GF-D8 (cell line): ENCODE measurements at regions not wholly inside any gene's neighbourhood (a gene's known extent, or its start where the extent isn't known, plus 50 kb on each side); places are given as distances from the start of the nearest gene placed in this dataset.

Experiments
- DNase-seq: peaks from one replicate; lab custom pipeline; 2025; lab: John Stamatoyannopoulos, UW

DNA sequence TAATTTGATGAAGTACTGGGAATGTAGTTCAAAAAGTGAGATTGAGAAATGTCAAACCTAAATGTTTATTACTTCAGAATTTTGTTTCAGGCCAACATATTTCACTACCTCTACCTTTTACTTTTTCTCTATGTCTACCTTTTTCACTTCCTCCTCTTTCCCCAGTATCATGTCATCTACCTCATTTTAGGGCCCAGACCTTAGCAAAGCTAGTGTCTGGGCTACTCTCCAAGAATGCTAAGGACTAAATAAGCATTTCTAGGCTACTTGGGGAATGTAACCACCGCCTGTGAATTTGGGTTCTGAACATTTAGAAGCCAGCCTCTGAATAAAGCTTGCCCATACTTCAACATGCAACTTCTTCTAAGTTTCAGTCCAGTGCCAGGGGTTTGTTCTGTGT, 330.4 kb downstream of the SLC4A3 start:
- DNase-seq, result no peak

DNA sequence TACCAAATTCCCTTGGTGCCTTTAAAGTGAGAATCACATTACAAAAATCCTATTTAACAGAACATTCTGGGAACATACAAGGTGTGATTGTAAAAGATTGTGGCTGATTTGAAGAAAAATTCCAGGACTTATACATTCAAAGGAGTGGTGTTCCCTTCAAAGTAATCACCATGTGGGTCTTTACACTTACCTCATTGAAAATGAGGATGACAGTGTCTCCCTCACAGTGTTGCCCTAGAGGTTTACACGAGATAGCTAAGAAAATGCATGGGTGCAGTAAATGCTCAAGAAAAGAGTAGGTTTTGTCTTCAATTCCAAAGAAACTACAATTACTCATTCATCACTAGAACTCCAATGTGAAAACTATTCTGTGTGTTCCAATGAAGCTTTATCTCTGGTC, 331.5 kb downstream of the SLC4A3 start:
- no peak for DNase-seq

DNA sequence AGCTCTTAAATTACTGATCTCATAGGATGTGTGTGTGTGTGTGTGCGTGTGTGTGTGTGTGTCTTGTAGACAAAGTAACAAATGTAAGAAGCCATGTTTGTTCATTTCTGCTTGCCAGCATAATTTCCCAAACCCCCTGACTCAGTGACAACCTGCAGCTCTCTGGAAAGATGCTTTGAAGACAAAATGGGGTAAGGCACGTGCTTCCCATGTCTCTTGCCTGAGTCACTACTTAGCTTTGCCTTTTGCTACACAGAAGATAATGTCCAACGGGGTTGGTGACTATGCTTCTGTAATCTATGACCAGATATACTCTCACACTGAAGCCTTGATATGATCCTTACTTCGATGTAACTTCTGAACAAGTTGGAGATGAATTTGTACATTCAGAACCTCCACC, 332.0 kb downstream of the SLC4A3 start:
- no peak for DNase-seq

DNA sequence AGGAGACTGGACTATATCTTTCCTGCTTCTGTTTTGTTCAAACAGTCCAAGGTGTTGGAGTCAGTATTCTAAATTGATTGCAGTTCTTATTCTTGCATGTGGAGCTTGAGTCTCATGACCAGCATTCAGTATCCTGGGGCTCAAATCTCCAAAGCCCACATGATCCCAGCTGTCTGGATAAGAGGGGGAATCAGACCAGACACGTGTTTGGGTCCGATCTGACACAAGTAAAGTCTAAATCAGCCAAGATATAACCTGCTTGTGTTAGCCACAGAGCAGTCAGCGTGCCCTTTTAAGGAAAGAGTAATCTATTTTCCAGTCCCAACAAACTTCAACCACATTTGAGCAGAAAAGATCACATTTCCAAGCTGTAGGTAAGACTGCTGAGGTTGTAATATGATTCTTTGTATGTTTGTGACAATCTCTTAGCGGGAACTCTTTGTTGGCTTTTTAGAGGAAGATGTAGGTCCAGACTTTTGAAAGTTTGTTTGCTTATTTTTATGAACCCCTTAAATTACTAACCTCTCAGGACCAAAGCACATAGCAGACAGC, 334.6 kb downstream of the SLC4A3 start:
- no peak for DNase-seq

DNA sequence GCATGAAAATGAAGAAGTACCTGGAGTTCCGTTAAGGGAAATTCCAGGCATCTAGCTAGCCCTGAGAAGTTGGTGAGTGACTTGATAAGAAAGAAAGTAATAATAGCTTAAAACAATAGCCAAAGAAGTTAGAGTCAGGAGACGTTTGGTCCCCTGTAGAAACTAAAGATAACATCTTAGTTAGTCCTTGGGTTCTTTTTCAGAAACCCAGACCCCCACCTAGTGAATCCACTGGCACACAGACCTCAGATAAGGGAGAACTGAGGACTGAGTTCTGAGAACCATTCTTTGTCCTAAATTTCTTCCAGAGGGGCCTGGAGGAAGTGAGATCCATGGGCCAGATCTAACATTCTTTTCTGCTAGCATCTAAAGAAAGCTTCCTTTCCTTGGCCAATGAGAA, 335.4 kb downstream of the SLC4A3 start:
- no peak for DNase-seq

DNA sequence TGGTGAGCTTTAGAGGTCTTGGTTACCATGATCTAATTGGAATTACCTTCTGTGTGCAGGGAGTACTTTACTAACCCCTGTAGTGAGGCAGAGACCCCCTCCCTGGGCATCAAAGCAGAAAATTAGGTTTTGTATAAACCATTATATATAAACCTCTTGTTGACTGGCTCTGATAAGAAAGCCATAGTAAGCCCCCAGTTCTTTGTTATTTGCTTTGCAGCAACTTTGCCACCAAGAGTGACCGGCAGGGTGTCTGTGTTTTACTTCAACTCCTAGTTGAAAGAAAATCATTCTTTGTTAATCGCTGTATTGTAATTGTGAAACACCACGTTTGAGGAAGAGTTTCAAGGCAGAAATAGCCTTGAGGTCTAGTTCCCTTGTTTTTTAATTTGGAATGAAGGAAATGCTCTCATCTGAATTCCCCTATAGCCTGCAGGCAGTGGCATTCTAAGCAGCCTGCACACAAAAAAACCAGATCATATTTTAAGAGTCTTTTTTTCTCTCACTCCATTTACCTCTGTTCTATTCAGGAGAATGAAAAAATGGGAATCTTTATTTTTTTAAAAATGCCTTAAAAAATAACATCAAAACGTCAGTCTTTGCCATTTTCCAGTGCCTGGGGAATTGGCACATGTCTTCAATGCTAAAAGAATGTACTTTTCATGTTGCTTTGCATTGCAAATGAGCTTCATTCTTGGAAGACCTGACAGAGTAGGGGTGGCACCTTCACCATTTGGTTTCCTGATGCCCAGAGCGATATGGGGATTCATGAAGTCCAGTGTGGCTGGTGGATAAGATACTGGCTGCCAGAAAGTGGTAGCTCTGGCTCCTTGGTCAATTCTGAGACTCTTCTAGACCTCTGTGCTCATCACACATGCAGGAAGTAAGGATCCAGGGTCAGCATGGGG, 338.1 kb downstream of the SLC4A3 start:
- DNase-seq, result no peak

DNA sequence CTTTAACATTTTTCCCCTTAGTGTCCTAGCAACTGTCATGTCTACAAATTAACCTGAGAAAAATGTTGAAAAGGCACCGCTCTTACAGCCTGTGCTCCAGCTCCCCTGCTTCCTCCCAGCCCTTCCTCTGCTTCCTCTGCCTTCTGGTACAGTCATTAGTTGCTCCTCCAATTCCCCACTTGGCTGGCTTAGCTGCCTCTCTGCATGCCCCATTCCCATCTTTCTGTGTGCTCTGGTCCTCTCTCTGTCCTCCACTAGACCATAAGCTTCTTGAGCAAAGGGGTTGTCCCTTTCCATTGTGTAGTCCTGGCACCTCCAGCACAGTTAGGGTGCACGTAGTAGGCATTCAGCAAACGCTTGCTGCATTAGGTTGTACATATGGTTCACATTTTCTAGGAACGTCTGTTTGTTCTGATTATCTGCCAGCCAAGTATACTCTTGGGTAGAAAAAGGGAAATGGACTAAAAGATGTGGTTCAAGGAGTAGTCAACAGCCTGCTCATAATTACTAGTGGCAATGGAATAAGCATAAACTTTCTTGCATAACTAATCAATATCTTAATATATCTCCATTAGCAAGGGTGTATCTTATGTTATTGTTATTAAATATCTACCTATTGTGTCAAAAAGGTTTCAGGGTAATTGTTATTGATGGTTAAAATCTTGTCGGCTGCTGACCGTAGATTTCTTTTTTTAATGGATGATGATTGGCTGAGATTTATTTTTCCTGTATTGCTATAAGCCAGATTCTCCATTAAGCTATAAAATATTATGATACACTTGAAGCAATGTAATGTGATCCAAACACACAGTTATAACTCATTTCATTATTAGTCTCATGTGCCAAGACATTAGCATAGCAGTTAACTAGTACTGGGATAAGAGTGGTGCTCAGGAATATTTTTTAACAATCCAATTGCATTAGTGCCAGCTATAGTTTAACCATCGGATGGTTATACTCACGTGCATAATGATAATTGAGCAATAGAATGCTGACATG, 340.1 kb downstream of the SLC4A3 start:
- DNase-seq, result no peak

DNA sequence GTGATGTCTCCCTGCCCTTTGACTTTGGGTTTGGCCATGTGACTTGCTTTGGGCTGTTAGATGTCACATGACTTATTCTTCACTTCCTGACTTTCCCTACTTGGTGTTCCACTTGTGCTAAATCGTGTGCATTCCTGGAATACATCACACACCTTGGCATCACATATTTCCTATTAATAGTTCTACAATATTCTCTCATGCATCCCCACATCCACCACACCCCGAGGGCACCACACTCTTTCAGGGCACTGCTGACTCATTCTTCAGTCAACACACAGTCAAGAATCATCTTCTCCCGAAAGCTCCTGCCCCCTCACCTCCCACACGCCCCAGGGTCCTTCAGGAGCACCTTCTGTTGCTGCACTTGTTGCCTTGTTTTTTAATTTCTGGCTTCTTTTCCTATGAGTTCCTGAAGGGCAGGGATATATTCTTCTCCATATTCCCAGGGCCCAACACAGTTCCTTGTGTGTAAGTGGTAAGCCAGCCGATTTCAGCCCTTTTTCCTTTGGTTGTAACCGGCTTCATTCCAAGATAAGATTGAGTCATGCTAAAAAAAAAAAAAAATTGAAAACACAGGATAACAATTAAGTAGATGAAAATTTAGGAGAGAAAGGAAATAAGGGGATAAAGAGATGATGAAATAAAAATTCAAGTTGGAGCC, 341.4 kb downstream of the SLC4A3 start:
- DNase-seq, result no peak

DNA sequence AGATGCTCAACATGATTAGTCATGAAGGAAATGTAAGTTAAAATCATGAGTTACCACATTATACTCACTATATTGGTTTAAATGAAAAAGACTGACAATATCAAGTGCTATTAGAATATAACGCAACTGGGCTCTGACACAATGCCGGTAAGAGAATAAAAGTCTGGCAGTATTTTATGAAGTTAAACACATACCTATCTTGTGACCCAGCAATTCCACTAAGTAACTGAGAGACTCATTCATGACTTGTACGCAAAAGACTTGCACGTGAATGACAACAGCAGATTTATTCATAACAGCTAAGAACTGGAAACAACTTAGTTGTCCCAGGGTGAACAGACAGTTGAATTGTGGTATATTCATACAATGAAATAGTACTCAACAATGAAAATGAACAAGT, 342.1 kb downstream of the SLC4A3 start:
- DNase-seq, result no peak

DNA sequence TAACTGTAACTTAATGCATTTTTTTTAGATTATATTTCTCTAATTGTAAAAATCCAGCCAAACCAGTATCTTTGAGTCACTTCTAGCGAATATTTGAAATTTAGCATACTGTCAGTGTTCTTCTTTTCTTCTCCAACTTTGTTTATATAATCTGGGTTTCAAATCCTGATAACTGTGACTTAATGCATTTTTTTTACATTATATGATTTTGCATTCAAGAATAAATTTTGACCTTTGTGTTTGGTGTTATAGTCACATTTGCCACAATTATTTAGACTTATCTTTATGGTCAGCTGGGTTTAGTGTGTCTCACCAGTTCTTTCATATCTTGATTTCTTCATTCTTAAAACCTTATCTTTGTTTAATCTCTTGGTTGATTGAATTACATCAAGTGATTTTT, 345.7 kb downstream of the SLC4A3 start:
- DNase-seq, result no peak

DNA sequence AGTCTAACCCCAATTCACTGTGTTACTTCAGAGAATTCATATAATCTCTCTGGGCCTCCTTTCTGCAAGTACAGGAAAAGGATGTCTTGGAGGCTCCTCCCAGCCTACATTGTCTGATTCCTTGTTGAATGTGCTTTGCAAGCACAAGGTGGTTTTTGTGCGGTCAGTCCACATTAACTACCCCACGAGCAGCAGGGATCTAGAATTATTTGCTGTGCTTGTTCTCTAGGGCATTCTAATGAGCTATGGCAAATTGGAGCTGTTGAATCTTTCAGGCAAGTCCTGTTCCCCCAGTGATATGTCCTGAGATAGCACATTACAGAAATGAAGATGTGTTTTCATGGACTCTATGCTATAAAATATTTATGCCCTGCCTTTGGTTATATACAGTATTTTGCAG, 349.4 kb downstream of the SLC4A3 start:
- DNase-seq, result no peak

DNA sequence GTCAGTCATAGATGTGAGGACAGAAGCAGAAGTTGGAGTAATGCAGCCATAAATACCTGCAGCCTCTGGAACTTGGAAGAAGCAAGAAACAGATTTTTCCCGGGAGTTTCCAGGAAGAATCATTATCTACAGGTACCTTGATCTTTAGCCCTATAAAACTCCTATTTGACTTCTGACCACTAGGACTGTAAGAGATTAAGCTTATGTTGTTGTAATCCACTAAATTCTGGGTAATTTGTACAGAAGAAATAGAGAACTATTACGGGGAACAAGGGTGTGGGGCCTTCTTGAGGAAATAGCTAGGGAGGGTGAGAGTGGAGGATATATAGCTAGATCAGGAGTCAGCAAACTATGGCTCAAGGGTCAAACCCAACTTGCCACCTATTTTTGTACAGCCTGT, 353.2 kb downstream of the SLC4A3 start:
- no peak for DNase-seq

DNA sequence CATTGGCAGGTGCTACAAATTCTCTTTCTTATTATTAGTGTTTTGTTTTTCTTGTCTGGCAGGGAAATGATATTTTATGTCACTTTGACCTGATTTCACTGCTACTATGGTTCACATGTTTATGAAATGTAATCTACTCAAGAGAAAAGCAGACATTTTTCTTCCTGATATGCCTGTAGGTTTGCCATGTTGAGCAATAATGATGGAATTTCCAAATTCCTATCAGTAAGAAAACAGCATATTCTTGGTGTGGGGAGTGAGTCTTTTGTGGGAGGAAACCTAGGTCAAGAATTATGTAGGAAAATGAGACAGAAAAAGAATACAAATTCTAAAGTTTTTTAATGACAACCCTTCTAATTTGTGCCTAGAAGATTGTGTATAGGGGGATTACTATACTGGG, 356.4 kb downstream of the SLC4A3 start:
- DNase-seq, result no peak

DNA sequence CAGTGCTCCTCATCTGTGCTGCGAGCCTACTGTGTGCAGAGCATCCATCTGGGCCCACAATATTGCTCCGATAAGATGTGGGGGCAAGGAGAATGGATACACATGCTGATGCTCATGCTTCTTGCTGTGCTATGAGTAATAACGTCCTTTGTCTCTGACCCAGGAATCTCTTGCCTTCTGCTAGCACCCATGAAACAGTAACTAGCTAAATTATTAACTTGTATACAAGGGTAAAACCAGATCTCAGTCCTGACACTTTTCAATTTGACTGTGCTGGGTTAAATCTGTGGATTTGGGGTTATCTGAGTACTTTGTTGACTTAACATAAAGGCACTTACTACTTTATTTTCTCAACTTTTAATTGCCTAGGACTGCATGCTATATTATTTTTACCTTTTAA, 357.6 kb downstream of the SLC4A3 start:
- no peak for DNase-seq

DNA sequence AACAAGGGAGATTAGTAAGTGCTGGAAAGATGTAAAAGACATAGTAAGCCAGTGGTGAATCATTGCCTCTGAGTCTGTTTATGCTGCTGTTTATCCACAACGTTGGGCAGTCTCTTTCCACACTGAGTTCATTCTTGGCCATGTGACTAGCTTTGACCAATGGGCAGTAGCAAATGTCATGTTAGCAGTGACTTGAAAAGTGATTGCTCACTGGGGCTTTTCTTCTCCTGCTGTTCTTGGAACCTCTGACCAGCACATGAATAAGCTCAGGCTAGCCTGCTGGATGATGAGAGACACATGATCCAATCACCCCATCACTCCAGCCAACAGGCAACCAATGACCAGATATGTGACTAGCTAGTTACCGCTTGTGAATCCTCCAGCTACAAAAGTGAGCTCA, 360.4 kb downstream of the SLC4A3 start:
- no peak for DNase-seq

DNA sequence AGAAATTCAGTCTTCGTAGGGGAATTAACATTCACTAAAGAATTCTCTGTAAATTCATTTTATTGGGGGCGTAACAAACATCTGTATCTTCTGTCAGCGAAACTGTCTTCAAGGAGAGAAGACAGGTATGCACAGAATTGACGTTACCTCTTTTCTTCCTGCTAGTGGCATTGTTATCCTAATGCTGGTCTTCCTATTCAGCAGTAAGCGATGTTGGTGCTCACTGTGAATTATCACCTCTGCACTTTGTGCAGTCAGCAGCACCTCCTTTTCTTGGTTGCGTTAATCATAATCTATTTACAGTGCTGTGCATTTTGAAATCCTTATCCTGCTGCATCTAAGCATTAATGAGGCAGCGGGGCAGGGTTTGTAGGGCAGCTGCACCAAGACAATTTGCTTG, 362.3 kb downstream of the SLC4A3 start:
- no peak for DNase-seq

DNA sequence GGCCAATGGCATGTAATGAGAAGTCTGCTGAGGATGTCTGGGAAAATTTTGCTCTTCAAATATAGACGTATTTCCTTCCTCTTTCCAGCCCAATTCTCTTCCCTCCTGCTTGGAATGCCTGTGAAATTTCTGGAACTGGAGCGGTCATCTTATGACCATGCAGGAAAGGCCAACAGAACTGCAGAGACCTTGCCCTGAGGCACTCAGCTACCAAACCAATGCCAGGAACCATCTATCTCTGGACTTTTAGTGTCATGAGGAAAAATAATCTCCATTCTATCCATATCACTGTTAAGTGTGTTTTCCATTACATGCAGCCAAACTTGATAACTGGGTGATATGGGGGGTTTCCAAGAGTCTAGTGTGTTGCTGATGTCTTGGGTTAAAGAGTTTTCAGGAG, 363.7 kb downstream of the SLC4A3 start:
- no peak for DNase-seq

DNA sequence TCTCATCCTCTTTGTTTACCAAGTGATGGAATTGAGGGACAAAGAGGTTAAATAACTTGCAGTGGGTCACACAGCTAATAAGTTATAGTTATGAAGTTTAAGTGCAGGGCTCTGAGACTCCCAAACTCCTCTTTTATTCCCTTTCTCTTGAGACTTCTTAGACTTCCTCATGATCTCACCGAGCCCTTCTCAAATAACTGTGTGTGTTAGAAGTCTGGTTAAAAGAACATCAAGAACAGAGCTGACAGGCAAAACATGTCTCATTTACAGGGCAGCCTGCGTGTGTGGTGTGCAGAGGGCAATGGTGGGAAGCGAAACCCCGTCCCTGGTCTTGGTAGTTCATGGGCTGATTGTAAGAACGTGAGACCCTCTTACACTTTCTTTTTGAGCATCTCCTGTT, 368.0 kb downstream of the SLC4A3 start:
- no peak for DNase-seq

DNA sequence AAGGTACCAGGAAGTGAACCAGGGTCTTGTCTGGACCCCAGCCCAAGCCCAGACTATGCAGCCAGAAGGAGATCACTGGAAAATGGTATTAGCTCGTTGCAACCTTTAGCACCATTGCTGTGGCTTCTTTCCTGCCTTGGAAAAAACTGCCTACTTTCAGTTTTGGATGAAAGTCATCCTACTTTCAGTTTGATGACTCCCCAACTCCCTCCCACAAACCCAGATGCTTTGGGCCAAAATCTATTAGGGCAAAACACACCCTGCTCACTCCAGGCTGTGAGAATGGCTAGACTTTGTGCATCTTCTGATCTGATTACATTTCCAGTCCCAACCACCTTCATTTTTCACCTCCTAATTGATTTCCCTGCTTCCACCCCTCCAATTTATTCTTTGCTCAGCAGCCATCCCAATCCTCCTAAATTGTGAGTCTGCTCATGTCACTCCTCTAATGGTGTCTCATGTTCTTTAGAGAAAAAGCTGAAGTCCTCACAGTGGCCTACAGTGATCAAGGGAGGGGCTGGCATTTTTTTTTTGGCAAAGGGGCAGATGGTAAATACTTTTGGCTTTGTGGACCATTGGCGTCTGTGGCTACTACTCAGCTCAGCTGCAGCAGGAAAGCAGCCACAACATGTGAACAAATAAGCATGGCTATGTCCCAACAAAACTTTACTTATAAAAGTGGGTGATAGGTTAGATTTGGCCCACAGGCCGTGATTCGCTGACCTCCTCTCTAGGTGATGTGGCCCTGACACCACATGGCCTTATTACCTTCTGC, 368.7 kb downstream of the SLC4A3 start:
- DNase-seq, result no peak

DNA sequence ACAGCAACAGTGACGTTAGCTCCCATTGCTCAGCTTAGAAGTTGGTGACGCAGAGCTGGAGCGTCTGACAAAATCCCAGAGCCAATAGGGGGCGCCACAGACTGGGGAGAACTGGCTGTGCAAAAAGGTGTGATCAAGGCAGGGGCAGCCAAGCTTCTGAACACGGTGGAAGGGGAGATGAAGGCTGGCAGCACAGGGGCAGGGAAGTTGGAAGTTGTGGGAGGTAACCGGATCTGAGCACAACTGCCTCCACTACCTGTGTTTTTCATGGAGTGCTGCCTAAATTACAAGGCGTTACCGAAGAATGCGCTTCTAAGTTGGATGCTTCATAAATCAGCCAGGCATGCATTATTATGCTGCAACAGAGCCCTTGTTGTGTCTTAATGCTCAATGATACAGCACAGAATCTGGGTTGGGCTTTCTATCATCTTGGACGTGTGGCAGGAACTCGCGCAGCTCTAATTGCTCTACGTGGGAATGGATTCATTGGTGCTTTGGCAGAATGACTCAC, 370.0 kb downstream of the SLC4A3 start:
- DNase-seq, result no peak

DNA sequence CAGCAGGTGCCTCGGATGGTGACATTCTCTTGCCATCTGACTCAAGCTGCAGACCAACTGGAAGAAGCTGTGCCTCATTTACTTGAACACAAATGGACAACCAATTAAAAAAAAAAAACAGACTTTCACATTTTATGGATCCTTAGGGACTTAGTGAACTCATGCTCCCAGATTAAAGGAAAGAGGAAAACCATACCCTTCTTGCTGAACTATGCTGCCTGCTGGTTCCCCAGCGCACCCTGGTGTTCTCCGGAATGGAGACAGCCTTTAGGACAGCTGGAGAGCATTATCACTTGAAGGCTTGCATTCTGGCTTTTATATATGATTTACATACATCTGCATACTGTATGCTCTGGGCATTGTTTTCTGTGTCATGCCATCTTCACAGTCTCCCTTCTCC, 370.7 kb downstream of the SLC4A3 start:
- no peak for DNase-seq
